Kidney tubule cell (primary cell): ENCODE measurements at regions not wholly inside any gene's neighbourhood (a gene's known extent, or its start where the extent isn't known, plus 50 kb on each side); places are given as distances from the start of the nearest gene placed in this dataset.

ENCODE experiments used
- DNase-seq: peaks from one replicate; pipeline ENCODE4 v3.0.0-alpha.2; 2018; ENCODE audit warnings: low spot score

- no peak for DNase-seq
Measured at GRCh38 chr1:59055908-59056719, 240.8 kb upstream of the FGGY start.

- peak; percentile 32 for DNase-seq
Measured at GRCh38 chr1:59057211-59057694, 239.6 kb upstream of the FGGY start.

- no peak for DNase-seq
Measured at GRCh38 chr1:59057796-59058195, 239.1 kb upstream of the FGGY start.

- no peak for DNase-seq
Measured at GRCh38 chr1:59058665-59059439, 238.0 kb upstream of the FGGY start.

DNA sequence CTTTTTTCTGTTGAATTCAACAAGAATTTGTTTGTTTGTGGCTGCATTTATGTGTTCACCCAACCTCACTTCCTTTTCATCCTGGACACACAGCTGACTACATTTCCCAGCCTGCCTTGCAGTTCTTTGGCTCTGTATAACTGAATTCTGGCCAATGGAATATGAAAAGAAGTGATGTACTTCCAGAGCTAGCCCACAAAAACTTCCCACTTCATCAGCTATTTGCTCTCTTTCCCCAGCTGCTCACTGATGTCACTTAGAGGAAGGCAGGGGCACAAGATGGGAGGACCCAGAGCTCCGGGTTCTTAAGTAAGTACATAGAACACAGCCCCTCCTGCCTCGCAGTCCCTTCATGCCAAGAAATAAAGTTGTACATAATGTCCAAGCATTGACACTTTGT is 235.0 kb upstream of the FGGY start:
- no peak for DNase-seq

DNA sequence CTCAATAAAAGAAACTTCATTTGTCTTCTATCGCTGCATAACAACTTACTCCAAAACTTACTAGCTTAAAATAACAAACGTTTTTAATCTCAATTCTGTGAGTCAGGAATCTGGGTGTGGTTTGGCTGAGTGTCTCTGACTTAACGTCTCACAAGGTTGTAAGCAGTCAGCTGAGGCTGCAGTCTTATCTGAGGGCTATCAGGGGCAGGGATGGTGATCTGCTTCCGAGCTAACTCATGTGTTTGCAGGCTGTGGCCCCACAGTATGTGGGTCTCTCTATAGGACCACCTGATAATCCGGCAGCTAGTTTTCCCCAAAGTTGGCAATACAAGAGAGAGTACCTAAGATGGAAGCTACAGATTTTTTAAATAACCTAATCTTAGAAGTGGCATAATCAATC is 234.2 kb upstream of the FGGY start:
- peak; percentile 38 for DNase-seq

- DNase-seq, result no peak
Measured at GRCh38 chr1:59063501-59063900, 233.4 kb upstream of the FGGY start.

DNA sequence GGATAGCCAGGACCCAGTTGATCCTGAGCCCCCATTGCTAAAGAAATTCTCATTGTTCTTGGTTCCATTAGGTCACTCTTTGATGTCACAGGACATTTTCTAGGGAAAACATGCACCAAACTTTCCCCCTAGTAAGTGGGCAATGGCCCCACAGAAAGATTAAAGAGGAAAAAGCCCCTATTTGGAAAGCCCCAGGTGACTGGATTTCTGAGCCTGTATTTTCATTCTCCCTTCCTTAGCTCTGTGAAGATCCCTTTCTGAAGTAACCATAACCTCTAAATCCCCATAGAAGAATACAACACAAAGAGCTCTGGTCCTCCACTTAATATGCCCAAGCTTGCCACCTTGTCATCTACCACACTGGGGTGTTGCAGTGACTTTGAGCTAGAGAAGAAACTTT is 232.3 kb upstream of the FGGY start:
- no peak for DNase-seq

GRCh38 chr1:59066236-59066635 is 230.7 kb upstream of the FGGY start:
- DNase-seq, result peak; percentile 65

DNA sequence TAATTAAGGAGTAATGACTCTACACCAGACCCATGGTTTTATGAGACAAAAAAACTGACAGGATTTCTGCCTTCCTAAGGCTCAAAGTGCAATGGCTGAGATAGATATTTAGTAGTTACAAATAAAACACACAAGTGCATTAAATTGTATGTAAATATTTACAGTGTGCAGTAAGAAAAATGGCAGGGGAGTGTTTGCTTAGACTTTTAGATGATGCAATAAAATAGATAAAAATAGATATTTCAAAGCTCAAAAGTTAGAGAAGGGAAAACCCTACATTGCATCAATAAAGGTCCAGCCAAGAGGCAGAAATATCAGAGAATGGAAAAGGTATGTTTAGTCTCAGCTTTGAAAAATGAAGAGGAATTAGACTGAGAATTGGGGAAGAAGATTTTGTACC is 226.3 kb upstream of the FGGY start:
- DNase-seq, result no peak

- DNase-seq, result no peak
Measured at GRCh38 chr1:59071289-59071688, 225.6 kb upstream of the FGGY start.

DNA sequence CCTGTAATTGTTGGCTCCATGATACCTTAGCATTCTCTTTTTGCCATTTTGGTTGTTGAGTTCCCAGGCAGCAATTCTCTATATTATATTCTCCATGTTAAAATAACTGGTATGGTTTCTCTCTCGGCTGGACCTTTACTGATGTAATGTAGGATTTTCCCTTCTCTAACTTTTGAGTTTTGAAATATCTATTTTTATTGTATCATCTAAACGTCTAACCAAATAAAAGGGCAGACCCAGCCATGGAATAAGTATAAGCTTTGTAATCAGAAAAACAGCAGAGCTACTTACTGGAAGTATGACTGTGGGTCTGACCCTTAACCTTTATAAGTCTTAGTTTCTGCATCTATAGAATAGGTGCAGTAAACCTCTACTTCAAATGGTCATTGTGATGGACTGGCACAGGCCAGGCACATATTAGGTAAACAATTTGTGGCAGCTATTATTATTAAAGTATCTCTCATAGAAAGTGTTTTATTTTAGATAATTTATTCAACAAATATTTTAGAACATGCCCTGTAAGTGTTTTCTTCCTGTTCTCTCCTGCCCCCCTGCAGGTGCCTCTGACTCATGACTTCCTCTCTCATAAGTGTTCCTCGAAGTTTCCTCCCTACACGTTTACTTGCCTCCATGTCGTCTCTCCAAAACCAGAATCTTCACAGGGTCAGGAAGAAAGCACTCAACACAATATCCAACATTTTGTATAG is 224.9 kb upstream of the FGGY start:
- DNase-seq, result peak; percentile 30

DNA sequence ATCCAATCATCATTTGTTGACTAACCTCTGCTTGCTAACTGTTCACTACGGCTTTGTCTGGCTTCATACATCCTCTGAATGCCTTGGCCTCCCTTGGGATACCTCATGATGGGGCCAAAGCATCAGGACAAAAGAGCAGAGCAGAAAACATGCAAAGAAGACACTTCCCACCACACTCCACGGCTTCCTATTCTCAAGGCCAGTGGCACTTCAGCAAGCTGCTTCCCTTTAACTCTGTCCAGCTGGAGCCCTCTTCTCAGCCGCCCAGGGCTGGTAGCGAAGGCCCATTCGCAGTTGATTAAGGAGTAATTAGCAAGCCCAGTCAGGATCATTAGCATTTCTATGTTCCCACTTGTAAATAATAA is 224.3 kb upstream of the FGGY start:
- no peak for DNase-seq

DNA sequence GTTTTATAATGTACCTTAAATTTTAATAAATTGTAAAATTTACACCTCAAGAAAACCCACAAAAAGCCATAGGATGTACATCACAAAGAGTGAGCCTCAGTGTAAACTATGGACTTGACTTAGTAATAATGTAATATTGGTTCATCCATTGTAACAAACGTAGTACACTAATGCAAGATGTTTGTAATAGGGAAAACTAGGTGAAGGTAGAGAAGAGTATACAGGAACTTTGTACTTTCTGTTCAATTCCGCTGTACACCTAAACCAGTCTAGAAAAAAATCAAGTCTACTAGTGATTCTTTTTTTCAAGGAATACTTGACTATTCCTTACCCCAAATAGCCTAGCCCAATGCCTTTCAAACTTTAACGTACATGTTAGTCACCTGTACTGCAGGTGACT is 222.3 kb upstream of the FGGY start:
- no peak for DNase-seq

DNA sequence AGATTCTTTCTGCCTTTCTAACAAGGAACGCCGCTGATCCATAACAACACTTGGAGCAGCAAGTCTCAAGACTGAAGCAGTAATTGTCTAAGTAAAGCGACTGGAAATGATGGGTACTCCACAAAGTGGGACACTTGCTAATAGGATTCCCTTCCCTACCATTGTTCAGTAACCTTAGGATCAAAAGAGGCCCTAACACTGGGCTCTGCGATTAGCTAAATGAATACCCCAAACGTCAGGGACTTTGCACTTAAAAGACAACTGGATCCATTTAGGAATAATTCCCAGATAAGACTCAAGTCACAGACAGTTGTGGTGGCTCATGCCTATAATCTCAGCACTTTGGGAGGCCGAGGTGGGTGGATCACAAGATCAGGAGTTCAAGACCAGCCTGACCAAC is 221.9 kb upstream of the FGGY start:
- DNase-seq, result no peak

DNA sequence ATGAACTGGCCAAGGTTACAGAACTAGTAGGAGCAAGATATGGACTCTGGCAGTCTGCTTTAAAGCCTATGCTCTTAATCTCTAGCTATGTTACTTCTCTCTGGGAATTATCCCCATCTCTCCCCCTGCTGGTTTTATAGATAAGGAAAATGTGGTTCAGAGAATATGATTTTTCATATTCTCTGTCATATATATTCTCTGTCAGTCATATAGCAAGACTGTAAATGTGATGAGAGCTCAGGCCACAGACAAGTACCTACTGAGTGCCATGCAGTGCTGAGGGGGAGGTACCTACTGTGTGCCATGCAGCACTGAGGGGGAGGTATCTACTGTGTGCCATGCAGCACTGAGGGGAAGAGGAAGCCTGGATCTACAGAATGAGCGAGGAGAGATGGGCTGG is 220.3 kb upstream of the FGGY start:
- DNase-seq, result no peak

DNA sequence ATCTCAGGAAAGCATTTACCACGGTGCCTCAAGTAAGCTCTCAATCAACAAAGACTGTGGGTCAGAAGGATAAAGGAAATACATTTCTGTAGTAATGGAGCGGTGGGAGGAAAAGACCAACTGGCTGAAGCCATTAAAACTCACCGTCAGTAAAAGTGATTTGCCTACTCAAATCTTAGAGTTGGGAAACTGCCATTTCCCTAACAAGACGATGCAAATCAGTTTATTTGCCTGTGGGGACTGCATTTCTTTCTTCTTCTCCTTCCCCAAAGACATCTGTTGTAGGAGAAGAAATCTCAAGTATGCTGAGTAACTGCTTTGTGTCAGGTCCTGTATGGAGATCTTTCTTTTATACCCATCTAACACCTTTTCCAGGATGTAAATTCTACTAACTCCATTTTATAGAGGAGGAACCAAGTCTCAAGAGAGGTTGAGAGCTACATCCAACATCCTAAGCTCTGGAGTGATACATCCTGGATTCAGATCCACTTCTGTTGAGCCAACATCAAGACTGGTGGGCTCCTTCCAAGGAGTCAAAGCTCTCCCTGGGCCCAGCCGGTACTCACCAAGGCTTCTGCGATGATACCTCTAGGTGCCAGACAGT is 219.3 kb upstream of the FGGY start:
- DNase-seq, result no peak

DNA sequence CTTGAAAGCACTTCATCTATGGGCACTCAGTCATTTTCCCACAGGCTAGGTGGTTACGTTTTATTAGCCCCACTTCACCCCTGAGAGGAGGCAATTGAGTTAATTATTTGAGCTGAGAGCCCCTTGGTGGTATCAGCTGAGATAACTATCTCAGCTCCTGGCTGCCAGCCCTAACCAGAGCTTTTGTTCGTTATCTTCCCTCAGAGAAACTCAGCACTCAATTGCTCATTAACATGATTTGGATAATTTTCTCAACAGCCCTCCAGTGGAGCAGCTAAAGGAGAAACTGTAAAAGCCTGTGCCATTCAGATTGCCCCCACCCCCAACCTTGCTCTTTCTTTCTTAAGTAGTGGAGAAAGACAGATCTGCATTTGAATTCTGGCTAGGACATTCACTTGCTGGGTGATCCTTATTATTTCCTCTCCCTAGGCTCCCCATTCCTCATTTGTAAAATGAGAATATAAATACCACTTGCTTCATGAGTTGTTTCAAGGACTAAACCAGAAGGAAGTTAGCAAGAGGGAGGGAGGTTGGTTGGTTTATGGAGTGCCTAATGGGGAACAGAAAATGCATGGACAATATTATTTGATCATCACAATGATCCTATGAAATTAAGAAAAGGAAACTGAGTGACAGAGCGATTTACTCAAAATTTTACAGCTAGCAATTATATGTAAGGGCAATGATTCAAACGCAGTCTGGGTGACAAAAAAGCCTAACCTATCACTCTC is 218.7 kb upstream of the FGGY start:
- DNase-seq, result no peak

- no peak for DNase-seq
Measured at GRCh38 chr1:59078866-59079265, 218.0 kb upstream of the FGGY start.

DNA sequence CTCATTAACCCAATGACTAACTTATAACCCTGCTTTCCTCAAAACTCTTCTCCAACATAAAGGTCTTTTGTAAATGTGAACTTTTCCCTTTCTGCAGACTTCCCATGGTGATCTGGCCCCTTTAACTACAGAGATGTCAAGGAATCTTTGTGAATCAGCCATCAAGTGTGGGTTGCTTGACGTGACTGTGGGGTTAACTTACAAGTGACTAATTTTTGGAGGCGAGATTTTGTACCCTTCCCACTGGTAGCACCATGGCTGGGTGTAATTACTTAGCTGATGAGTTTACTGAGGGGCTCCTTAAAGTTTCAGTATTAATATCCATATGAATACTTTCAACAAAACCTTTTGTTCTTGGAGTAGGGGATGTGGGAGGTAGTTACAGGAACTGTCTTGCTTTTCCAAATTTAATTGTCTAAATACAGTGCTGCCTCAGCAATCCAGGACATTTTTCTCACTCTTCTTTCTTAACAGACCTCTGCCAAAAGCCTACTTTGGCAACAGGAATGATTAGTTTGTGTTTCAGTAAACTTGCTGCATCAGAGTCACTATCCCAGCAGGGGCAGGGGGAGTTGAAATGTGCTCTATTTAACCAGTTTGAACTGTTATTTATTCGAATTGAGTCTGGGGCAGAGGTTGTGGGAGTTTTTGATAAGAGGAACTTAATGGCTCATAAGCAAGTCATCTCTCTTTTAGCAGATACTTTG is 217.3 kb upstream of the FGGY start:
- peak; percentile 48 for DNase-seq

- DNase-seq, result no peak
Measured at GRCh38 chr1:59081181-59081580, 215.7 kb upstream of the FGGY start.
